ENCODE measurements at regions not wholly inside any gene's neighbourhood (a gene's known extent, or its start where the extent isn't known, plus 50 kb on each side); places are given as distances from the start of the nearest gene placed in this dataset.

GRCh38 chr17:68705714-68706076 lies 104.5 kb upstream of the FAM20A start:
- TF ChIP-seq CTCF (IDR thresholded peaks at IDR 0.05), result no peak
- TF ChIP-seq POLR2A (IDR thresholded peaks at IDR 0.05), result no peak

Data from heart left ventricle (tissue), 13 donors.